ENCODE measurements at regions not wholly inside any gene's neighbourhood (a gene's known extent, or its start where the extent isn't known, plus 50 kb on each side); places are given as distances from the start of the nearest gene placed in this dataset.

GRCh38 chr15:91712286-91712685 lies 141.2 kb upstream of the SLCO3A1 start:
- TF ChIP-seq, protein P1, sequence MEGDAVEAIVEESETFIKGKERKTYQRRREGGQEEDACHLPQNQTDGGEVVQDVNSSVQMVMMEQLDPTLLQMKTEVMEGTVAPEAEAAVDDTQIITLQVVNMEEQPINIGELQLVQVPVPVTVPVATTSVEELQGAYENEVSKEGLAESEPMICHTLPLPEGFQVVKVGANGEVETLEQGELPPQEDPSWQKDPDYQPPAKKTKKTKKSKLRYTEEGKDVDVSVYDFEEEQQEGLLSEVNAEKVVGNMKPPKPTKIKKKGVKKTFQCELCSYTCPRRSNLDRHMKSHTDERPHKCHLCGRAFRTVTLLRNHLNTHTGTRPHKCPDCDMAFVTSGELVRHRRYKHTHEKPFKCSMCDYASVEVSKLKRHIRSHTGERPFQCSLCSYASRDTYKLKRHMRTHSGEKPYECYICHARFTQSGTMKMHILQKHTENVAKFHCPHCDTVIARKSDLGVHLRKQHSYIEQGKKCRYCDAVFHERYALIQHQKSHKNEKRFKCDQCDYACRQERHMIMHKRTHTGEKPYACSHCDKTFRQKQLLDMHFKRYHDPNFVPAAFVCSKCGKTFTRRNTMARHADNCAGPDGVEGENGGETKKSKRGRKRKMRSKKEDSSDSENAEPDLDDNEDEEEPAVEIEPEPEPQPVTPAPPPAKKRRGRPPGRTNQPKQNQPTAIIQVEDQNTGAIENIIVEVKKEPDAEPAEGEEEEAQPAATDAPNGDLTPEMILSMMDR (conservative IDR thresholded peaks at IDR 0.05; ENCODE audit: low read depth, low read length): no peak
- no peak for TF ChIP-seq EZH2phosphoT487 (IDR thresholded peaks at IDR 0.05; ENCODE audit: borderline replicate concordance, low read length)
